ENCODE measurements at regions not wholly inside any gene's neighbourhood (a gene's known extent, or its start where the extent isn't known, plus 50 kb on each side); places are given as distances from the start of the nearest gene placed in this dataset.
"Not testable (repeated sequence)": the region's sequence is repeated elsewhere in the genome, so short reads cannot be mapped to it uniquely, and the experiment has no call there.

GRCh38 chr12:19819231-19819630 is 379.9 kb downstream of the AEBP2 start:
- H3K4me3 Mint-ChIP-seq = no peak overlapping the region
- peaks cover 10% of the 10 kb centered on the region; the same call in 1 of the 2 replicates for H3K9me3 Mint-ChIP-seq
- H3K36me3 Mint-ChIP-seq (ENCODE audit: low read depth) = no peaks in the 10 kb centered on the region

DNA sequence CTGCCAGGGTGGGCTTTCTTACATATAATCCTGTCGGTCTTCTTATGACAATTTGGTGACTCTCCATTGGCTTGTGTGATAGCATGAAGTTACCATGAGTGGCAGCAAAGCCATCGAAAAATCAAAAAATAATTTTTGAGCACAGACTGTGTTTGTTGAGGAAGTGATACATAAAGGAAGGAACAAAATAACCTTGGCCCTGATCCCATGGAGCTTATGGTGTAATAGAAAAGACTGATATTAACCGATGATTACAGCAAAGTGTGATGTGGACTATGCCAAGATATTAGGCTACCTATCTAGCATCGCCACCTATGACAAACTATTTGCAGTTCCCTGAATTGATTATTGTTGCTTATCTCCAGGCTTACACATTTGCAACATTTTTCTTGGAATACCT is 383.2 kb downstream of the AEBP2 start:
- H3K27me3 Mint-ChIP-seq (ENCODE audit: insufficient read depth) = no peaks in the 10 kb centered on the region
- no peaks in the 10 kb centered on the region for H3K4me1 Mint-ChIP-seq (ENCODE audit: low read depth)

More at GRCh38 chr12:19819231-19819630, 379.9 kb downstream of the AEBP2 start:
- no peak for DNase-seq
- Mint-ChIP-seq H3K27me3 (ENCODE audit: insufficient read depth) (no peaks in the 10 kb centered on the region), H3K27ac (no peak overlapping the region), H3K4me1 (ENCODE audit: low read depth) (no peaks in the 10 kb centered on the region)
- no peak for TF ChIP-seq CTCF (IDR thresholded peaks at IDR 0.05)

GRCh38 chr12:19823326-19823725 is 384.0 kb downstream of the AEBP2 start:
- H3K9me3 Mint-ChIP-seq = peaks cover 13% of the 10 kb centered on the region; the same call in 1 of the 2 replicates
- not testable (repeated sequence) for H3K27ac Mint-ChIP-seq; H3K36me3 Mint-ChIP-seq (ENCODE audit: low read depth); H3K4me1 Mint-ChIP-seq (ENCODE audit: low read depth); H3K27me3 Mint-ChIP-seq (ENCODE audit: insufficient read depth); DNase-seq; H3K4me3 Mint-ChIP-seq

More for the DNA sequence above, 383.2 kb downstream of the AEBP2 start:
- H3K4me3 Mint-ChIP-seq = no peak overlapping the region
- no peaks in the 10 kb centered on the region for H3K36me3 Mint-ChIP-seq (ENCODE audit: low read depth)
- no peak overlapping the region for H3K27ac Mint-ChIP-seq
- H3K9me3 Mint-ChIP-seq = peaks cover 13% of the 10 kb centered on the region; the same call in 1 of the 2 replicates
- TF ChIP-seq CTCF (IDR thresholded peaks at IDR 0.05) = no peak
- DNase-seq = no peak

GRCh38 chr12:19826980-19827550 is 387.8 kb downstream of the AEBP2 start:
- TF ChIP-seq CTCF (IDR thresholded peaks at IDR 0.05) = no peak
- H3K27me3 Mint-ChIP-seq (ENCODE audit: insufficient read depth) = no peaks in the 10 kb centered on the region
- H3K36me3 Mint-ChIP-seq (ENCODE audit: low read depth) = no peaks in the 10 kb centered on the region
- H3K4me1 Mint-ChIP-seq (ENCODE audit: low read depth) = no peaks in the 10 kb centered on the region
- peaks cover 17% of the 10 kb centered on the region; the same call in 1 of the 2 replicates for H3K9me3 Mint-ChIP-seq
- no peak for DNase-seq
- no peak overlapping the region for H3K27ac Mint-ChIP-seq
- H3K4me3 Mint-ChIP-seq = no peak overlapping the region

GRCh38 chr12:19829100-19829853 is 390.0 kb downstream of the AEBP2 start:
- H3K9me3 Mint-ChIP-seq = peaks cover 7% of the 10 kb centered on the region; the same call in 1 of the 2 replicates
- no peak overlapping the region for H3K27ac Mint-ChIP-seq
- TF ChIP-seq CTCF (IDR thresholded peaks at IDR 0.05) = no peak
- no peak for DNase-seq
- no peaks in the 10 kb centered on the region for H3K4me1 Mint-ChIP-seq (ENCODE audit: low read depth)
- no peaks in the 10 kb centered on the region for H3K36me3 Mint-ChIP-seq (ENCODE audit: low read depth)
- no peaks in the 10 kb centered on the region for H3K27me3 Mint-ChIP-seq (ENCODE audit: insufficient read depth)
- H3K4me3 Mint-ChIP-seq = no peak overlapping the region

- H3K27ac Mint-ChIP-seq = no peak overlapping the region
- H3K9me3 Mint-ChIP-seq = peaks cover 7% of the 10 kb centered on the region; the same call in 1 of the 2 replicates
- no peak for DNase-seq
- H3K27me3 Mint-ChIP-seq (ENCODE audit: insufficient read depth) = no peaks in the 10 kb centered on the region
- H3K4me1 Mint-ChIP-seq (ENCODE audit: low read depth) = no peaks in the 10 kb centered on the region
- TF ChIP-seq CTCF (IDR thresholded peaks at IDR 0.05) = no peak
- no peaks in the 10 kb centered on the region for H3K36me3 Mint-ChIP-seq (ENCODE audit: low read depth)
- no peak overlapping the region for H3K4me3 Mint-ChIP-seq
Measured at GRCh38 chr12:19830446-19830845, 391.2 kb downstream of the AEBP2 start.
